ENCODE measurements at regions not wholly inside any gene's neighbourhood (a gene's known extent, or its start where the extent isn't known, plus 50 kb on each side); places are given as distances from the start of the nearest gene placed in this dataset.

DNA sequence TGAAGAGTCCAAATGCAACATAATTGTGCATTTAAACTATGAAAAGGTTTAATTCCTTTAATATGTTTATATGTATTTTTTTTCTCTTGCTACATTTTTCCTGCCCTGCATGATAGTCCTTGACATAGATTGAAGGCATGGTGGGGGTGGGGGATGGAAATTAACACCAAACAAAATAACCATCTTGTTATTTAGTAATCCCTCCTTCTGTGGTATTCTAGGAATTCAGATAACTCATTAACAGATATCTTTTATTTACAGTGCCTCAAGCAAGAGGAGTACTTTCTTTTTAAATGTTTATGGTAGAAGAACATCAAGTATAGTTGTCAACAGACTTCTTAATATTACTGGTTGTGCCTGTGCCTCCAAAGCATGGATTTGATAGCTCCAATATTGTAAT, 337.6 kb upstream of the SEMA3A start:
- no peak for DNase-seq

DNA sequence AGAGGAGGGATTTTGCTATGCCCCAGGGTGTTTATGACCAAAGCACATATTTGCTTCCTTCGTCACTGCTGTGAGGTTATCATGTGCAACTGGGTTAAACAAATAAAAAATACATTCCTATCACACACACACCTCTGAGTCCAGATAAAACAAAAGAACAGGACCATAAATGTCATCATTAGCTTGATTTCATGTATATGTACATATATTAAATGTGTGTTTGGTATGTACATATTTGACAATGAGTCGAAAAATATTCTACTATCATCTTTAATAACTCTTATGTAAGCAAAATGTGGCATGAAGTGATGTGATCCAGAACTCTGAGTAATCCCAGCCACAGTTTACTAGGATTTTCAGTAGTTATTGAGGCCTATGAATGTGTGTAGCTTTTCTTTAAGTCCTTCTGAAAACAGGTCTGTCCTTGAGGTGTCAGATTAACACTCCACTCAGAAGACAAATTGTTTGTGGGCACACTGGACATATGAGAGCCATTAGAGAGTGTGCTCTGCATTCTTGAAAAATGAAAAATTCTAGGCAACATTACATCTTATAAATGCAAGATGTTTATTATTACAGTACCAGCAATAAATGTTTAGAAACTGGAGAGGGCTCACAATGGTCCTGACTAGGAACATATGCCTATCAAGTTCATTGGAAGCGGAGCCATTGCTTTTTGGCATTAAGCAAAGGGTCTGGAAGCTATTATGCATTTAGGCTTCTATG, 335.1 kb upstream of the SEMA3A start:
- DNase-seq: no peak

DNA sequence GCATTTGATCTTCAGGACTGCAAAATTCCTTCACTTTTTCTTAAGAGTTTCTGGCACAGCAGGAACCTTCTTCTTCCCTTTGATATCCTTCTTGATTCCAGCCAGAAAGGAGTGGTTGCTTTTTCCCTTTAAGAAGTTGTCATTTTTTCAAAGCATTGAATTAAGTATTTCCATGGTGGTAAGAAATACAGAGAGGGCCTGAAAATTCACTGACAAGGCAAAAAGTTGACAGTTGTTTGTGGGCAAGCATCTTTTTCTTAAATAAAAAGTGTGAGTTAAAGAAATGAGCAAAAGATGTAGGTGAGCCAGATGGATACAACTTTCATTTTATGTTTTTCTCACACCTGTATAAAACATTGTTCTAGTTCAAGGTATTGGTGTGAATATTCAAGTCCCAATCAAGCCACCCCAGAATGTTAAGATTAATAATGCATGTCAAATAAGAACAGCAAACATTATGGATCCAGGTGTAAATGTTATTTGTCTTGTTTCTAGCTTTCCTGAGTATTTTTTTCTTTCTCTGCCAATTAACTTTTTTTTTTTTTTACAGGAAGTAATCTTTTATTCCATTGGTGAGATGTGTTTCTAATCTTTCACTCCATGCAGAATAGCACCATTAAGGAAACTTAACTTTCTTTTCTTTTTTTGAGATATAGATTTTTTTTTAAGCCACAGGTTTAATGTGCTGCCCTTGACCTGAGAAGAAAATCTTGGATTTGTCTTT, 334.3 kb upstream of the SEMA3A start:
- no peak for DNase-seq

DNA sequence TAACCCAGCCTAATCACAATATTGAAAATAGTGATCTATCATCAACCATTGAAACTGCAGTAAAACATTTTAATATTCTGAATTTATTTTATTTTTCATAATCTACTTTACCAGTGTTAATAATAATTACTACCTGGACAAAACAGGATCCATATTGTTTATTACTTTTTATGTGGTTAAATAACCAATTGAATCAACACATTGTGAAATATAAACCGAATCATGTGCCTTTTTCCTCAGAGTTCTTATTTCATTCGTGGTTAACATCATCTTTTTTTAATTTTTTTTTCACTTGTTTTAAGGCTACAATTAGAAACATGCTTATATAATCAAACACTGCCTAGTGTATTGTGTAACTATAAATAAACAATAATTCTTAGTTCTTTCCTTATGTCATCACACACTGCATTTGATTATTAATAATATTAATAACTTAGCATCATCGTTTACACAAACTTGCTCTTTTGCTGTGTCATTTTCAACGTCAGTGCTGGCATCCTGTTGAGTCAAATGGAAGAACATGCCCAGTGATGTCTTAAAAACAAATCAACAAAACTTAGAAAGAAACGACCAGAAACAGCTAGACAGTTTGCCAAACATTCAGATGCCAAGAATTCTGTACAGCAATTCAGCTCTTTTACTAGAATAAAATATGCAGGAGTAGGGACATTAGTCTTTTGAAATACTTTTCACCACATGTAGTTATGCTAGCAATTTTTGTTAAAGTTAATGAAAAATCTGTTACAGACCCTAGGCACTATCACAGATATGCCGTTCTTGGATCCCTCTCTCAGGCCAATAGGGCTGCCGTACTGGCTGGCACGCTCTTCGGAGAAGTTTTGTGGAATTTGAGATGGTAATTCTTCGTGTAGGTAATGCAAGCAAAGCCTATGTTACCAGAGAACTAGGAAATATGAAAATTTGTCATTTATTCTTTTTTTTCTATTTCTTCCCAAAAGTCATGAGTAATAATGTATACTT, 330.4 kb upstream of the SEMA3A start:
- no peak for DNase-seq

DNA sequence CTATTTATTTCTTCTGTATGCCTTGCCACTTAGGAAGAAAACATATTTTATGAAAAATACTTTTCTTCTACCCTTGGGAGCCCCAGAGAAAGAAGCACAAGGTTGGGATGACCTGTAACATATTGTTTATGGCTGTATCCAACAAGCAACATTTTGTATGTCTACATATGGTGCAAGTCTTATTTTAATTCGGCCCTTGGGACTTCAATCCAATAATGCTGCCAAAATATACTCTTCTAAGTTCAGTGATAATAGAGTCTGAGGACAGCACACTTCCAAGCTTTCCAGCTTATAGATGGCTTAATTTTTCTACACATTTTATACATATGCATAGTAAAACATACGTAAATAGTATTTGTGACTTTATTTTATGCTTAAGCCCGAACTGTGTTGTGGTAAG, 318.5 kb upstream of the SEMA3A start:
- DNase-seq: no peak

DNA sequence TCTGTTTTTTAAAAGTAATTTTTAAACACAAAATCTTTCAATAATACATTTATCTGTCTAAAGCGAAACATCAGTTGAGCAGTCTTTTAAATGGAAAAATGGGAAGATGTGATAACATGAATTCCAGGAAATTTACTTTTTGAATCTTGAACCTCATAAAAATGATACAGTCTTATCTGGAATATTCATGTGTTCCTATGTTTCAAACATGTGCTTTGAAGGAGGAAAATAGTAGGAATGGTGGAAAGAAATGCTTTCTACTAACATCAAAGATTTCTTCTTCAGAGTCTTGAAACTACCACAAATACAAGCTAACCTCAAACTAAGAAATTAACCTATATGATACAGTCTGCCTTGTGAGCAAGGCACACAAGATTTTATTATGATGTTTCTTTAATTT, 317.5 kb upstream of the SEMA3A start:
- no peak for DNase-seq

DNA sequence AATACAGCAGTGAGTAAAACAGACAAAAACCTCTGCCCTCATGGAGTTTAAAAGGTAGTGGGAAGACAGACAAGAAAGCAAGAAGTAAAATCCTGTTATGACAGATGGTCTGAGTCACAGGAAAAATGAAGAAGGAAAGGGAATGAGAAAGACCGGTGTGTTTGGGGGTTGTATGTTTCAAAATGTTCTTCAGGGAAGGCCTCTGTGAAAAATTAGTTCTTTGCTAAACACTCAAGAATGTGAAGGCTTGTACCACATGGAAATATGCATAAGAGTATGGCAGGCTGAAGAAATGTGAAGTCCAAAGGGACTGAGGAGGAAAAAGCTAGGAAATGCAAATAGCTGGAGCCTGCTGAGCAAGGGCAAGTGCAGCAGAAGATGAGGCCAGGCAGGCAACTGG, 315.9 kb upstream of the SEMA3A start:
- DNase-seq: no peak

DNA sequence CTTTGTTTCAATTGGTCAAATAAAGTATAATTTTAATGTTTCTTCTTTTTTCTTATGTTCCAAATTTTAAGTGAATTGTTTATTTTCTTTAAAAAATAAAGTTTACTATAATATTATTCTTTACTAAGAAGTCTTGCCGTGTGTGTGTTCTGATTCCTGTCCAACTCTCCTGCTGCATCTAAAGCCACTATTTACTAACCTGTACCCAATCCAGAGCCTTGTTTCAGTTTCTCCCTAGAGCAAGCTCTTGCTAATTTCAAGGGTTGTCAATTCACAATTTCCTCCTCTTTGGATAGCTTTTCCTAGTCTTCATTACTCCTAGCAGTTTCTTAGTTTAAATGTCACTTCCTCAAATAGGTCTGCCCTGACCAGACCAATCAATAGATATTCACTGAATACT, 314.9 kb upstream of the SEMA3A start:
- DNase-seq: no peak

DNA sequence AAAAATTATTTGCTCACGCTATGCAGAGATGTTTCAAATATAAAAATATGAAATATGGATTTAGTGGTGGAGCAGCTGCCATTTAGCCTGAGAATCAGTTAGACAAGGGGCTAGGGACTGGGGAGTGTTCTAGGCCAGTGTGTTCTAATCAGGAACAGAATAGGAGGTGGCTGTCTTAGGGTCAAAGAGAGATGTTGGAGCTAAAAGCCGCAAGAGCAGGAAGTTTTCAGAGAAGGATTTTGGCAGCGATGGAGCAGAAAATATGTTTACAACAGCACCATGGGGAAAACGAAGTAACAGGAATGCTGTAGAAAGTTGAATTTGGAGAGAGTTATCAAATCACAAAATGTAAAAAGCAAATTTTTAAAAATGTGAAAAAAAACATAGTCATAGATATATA, 314.0 kb upstream of the SEMA3A start:
- DNase-seq: no peak

DNA sequence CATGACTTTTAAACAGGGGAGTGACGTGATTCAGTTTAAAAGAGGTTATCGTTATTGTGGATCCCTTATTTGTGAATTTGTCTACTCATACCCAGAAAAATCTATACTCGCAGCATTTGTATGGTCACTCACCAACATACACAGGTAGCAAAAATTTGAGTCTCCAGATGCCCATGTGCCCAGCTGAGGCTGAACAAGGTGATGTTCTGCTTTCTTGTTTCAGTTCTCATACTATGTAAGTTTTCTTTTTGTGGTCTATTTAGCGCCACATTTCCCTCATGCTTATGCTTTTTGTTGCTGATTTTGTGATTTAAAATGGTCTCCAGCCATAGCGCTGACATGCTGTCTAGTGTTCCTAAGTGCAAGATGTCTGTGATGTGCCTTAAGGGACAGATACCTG, 312.9 kb upstream of the SEMA3A start:
- no peak for DNase-seq

DNA sequence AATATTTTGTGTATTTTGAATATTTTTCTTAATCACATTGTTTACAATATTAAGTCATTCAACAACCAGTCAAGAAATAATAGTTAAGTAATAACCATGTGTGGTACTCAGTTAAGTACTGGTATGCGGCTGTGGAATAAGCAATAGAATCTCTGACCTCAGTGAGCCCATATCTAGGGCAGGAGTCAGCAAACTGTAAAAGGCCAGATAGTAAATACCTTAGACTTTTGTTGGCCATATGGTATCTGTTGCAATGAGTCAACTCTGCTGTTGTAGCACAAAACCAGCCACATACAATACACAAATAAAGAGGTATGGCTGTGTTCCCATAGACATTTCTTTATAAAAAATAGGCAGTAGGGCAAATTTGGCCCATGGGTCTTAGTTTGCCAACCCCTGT, 311.6 kb upstream of the SEMA3A start:
- DNase-seq: no peak

DNA sequence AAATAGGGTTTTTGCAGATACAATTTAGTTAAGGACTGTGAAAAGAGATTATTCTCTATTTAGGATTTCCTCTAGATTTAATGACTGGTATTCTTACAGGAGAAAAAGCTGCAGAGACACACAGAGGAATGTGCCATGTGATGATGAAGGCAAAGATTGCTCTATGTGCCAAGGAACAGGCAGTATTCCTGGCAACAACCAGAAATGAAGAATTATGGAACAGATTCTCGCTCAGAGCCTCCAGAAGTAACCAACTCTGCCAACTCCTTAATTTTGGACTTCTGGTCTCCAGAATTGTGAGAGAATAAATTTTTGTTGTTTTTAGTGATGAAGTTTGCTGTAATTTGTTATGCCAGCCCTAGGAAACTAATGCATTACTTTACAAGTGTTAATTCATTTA, 307.6 kb upstream of the SEMA3A start:
- DNase-seq: no peak

DNA sequence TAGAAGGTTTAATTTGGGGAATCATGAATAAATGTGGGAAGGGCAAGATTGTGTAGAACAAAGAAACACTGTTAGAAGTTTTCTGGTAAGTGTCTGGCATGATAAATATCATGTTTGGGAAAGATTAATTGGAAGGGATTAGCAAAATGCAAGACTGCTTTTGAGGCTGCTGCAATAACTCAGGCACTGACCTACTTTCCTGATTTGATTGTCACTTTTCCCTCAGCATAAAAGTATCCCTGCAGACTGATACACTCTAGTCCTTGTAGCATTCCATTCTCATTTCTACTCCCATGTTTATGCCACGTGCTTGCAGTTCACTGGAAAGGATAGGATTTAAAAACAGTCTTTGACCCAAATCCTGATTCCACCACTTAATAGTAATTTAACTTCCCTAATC, 303.3 kb upstream of the SEMA3A start:
- DNase-seq: no peak

DNA sequence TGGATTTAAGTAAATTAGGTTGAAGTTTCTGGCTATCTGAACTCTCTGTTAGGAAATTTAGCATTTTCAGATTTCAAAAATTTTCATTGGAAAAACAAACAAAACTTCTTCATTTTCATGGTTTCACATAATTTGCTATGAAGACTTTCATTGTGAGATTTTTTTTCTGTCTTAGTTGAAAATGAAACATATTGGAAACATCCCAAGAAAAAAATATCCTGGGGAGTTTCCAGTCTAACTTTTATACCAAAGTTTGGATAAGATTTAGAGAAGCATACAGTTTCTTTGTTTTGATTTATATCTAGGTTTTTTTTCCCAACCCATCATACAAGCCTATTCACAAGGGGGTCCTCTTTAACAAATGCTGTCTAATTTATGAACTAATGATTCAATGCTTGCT, 300.5 kb upstream of the SEMA3A start:
- DNase-seq: no peak

DNA sequence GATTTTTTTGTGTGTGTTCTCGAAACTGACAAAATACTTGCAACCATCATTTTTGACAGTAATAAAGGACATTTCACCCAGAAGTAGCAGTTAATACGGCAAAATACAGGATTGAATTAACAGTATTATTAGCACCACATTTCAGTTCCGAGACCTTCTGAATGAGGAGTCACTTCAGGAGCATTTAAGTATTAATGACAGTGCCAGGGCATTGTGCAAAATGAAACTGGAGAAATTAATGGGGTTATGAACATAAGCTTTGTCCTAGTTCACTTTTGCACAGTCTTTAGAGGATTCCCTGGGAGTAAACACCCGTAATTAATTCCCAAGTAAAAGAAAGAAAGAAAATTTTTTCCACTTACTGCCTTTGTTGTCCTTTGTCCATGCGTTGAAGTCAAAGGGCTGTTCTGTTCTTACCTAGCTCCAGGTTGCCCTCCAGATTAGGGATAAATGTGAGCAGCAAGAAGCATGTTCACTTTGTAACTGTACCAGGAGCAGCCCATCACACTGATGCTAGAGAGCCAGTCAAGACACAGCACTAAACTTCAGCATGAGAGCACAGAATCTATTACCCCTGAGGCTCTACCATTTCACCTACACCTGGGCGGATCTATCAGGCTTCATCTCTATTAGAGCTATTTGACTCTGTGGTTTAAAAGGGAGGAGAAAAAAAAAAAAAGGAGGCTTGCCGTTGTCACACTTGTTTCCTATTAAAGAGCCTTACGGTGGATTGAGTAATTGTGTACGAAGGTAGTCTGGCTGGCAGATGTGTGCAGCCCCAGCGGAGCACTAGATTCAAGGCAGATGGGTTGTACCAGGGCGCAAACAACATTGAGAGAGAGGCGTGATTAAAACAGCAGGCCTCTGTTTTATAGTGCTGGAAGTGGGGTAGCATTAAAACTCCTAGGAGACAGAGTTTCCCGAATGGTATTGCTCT, 297.8 kb upstream of the SEMA3A start:
- no peak for DNase-seq

DNA sequence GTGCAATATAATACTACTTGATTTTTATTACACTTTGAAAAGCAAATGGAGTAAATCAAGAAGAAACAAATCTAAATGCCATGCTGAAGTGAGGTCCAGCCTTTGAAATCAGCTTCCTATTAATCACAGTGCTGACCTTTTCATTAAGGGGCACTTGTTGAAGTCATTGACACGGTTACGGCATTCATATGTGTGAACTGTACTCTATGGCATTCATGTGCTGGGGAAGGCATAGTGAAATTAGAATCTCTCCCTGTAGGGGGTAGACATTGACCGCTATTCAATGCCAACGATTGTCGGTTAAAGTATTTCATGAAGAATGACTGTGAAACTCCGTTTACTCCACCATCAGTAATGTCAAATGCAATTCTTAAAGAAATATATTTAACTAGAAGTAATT, 296.1 kb upstream of the SEMA3A start:
- DNase-seq: no peak

DNA sequence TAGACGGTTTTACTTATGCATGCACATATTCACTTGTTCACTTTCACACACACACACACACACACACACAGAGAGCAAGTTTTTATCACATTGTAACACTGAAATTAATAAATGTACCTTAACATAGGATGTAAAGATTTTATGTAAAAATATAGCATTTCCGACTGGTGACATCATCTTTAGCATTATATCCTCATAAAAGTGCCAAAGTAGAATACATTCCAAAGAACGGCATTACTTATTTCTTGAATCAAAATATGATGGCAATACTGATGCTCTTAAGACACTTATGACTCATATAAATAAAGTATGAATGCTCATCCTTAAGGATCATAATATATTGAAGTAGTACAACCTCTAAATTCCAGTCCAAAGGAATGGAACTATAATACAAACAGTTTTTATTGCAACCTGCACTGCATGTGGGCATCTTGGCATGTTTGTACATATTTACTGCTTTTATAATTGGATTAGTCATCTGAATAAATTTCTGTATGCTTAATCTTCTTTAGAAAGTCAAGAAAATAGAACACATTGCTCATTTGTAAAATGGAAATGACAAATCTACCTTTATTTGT, 290.0 kb upstream of the SEMA3A start:
- DNase-seq: no peak

DNA sequence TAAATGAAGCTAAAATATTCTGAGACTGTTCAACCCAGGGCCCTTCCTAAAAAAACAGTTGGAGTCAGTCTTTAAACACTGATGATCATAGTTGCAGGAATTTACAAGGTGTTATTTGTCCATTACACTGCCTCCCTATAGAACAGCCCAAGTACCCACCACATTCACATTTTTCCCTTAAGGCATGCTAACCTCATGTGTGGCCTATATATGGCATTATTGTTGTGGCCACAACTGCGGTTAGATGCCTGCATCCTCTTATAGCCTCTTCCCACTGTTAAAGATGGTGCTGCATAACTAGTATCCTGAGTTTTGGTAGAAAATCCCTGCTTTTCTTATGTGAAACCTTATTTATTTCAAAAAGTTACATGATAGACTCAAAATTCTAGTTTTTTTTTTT, 287.9 kb upstream of the SEMA3A start:
- DNase-seq: no peak

DNA sequence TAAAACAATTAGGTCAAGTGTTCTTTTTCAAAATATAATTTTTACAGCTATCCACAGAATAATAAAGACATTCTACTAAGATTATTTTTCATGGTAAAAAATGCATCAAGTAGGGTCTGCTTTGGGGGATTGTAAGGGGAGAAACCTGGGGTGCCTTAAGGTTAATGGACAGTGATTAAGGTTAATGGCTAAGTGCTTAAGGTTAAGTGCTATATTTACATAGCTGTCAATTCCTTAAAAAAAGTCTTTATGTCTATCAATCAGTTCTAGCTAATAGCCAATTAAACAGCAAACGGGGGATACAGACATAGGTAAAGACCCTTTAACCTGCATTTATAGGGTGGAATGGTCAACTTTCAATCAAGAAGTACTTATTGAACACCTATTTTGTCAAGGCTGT, 284.5 kb upstream of the SEMA3A start:
- DNase-seq: no peak

DNA sequence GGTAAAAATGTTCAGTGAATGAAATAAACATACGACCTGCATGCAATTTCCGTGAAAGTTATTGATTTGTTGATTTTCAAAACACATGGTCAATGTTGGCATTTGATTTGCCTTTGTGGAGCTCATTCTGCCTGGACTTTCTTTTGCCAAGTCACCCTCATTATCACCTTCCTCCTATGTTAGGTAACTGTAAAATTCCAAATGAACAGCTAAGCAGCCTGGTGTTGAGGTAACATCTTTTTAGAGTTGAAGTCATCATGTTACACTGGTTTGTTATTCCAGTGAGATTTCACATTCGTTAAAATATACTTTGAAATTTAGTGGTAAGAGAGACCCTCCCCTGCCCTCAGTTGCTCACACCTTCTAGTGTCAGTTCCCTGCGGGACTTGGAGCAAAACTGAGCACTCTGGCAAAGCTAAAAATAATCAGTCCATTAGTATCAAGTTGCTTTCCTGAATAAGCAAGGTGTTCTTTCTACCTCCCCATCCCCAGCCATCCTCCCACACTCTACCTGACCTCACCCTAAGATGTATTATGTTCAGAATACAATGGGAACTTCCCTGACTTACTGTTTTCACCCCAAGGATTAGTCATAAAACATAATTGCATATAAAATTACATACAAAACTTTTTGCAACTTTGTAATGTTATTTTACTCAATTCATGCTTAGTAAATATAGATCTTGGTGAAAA, 283.3 kb upstream of the SEMA3A start:
- DNase-seq: no peak

DNA sequence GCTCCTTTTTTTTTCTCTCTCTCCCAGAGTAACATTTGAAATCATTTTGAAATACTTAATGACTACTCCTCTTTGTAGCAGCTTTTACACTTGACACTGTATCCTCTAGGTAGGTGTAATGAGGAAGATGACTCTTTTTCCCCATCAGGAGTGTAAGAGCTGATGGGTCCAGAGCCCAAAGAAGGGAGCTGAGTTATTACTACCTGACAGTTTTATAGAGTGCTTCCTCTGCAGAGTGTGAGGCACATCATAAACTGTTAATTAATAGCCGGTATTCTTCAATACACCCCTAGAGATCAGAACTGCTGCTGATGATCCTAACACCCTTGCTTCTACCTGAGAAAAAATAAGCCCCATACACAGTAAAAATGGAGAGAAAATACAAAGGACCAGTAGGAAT, 279.8 kb upstream of the SEMA3A start:
- DNase-seq: no peak

DNA sequence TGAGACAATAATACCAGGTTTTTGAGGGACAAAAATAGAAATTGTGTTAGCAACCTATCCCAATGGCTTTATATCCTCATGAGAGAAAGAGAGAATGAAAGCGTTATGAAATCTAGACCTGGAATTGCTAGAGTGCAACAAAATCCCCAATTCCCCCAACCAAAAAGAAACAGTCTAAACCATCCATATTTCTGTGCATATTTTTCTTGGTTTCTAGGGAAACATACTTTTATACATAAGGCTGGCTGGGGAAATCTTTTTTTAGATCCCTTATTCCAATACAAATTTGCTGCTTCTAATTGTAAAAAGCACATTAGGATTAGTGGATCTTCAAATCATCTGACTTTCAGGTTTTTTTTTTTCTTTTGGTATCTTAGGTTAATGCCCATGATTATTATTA, 277.0 kb upstream of the SEMA3A start:
- DNase-seq: no peak
